BJ (cell line): ENCODE measurements at regions not wholly inside any gene's neighbourhood (a gene's known extent, or its start where the extent isn't known, plus 50 kb on each side); places are given as distances from the start of the nearest gene placed in this dataset.

Source experiments
- CTCF ChIA-PET: fragments of 350-600 bp; formaldehyde crosslinking; extraction: SDS; loops from one replicate; lab custom pipeline; 2021; ENCODE audit warnings: antibody characterized with exemption, inconsistent platforms; lab: Yijun Ruan, JAX
- POLR2A ChIA-PET: fragments of 300-600 bp; sonication (Branson Sonifier 250); formaldehyde crosslinking; extraction: SDS; loops from one replicate; lab custom pipeline; 2021; ENCODE audit warnings: antibody characterized with exemption; lab: Charles Lee
- DNase-seq: peaks from one replicate; pipeline ENCODE4 v3.0.0-alpha.2; 2011; ENCODE audit warnings: low read depth
- H3K27me3 ChIP-seq: 2 replicates; pipeline ENCODE4 v1.6.0; 2011; ENCODE audit warnings: low read length; ENCODE audit not compliant: control insufficient read depth, insufficient read depth
- H3K36me3 ChIP-seq: 2 replicates; pipeline ENCODE4 v1.5.1; 2011; ENCODE audit warnings: low read length; ENCODE audit not compliant: control insufficient read depth, insufficient read depth
- H3K4me3 ChIP-seq: 2 replicates; pipeline ENCODE4 v1.5.1; 2011; ENCODE audit warnings: low read depth, mild to moderate bottlenecking, control low read depth, low read length
- TF ChIP-seq, protein P1 (sequence below): IDR thresholded peaks from 2 replicates; pipeline ENCODE4 v1.5.1; 2011; ENCODE audit warnings: low read depth, mild to moderate bottlenecking, control low read depth, inconsistent platforms, low read length, moderate library complexity; ENCODE audit not compliant: insufficient read depth

DNA sequence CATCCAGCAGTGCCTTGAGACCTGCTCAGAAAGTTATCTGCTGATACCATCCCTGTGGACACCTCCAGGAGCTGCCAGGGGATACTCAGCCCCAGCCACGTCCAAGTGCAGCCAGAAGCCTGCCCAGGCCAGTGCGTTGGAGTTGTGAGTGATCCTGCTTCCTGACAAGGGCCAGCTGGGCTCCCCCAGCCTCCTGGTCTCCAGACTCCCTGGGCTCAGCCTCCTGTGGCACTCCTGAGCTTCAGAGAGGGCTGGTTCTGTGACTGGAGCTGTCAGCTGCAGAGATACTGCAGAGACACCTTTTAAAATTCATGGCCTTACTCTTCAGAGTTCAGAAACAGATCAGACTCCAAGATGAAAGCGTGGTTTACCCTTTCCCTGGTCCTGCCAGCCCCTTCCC is 515.9 kb downstream of the CD83 start:
- Histone ChIP-seq H3K27me3 (peaks cover 6% of the 10 kb centered on the region), H3K36me3 (no peaks in the 10 kb centered on the region), H3K4me3 (no peak overlapping the region)
- ChIA-PET POLR2A (no interaction called here), CTCF (no interaction called here)
- TF ChIP-seq, protein P1, sequence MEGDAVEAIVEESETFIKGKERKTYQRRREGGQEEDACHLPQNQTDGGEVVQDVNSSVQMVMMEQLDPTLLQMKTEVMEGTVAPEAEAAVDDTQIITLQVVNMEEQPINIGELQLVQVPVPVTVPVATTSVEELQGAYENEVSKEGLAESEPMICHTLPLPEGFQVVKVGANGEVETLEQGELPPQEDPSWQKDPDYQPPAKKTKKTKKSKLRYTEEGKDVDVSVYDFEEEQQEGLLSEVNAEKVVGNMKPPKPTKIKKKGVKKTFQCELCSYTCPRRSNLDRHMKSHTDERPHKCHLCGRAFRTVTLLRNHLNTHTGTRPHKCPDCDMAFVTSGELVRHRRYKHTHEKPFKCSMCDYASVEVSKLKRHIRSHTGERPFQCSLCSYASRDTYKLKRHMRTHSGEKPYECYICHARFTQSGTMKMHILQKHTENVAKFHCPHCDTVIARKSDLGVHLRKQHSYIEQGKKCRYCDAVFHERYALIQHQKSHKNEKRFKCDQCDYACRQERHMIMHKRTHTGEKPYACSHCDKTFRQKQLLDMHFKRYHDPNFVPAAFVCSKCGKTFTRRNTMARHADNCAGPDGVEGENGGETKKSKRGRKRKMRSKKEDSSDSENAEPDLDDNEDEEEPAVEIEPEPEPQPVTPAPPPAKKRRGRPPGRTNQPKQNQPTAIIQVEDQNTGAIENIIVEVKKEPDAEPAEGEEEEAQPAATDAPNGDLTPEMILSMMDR, result no peak
- DNase-seq, result no peak

DNA sequence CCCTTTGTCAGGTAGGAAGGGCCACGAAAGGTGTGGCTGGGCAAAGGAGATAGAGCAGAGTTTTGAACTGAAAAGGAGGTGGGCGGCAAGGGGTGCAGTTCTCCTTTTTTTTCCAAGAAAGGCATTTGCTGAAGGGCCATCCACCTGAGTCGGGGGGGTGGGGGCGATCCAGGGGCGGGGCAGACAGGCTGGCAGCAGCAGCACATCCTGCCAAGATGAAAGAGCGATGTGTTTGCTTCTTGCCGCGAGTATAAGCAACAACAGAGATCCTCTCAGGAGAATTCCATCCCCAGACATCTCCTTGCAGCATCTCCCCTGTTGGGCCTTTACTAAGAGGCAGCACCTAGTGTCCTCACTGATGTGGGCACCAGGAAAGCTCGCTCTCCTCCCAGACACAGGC is 516.5 kb downstream of the CD83 start:
- CTCF ChIA-PET, result interaction anchor here (1.3 kb wide), 1 partner anchor 10 kb away, joined by 3 read pairs; no protein-coding TSS in a partner anchor

GRCh38 chr6:14635195-14635594 is 517.6 kb downstream of the CD83 start:
- no peak for DNase-seq
- no peaks in the 10 kb centered on the region for H3K36me3 ChIP-seq
- CTCF ChIA-PET, result interaction anchor here (1.3 to 1.5 kb wide), 2 partner anchors 11 to 50 kb away, joined by 3 read pairs; no protein-coding TSS in a partner anchor
- POLR2A ChIA-PET, result no interaction called here
- H3K27me3 ChIP-seq, result peaks cover 6% of the 10 kb centered on the region
- TF ChIP-seq, protein P1, result no peak
- H3K4me3 ChIP-seq, result no peak overlapping the region

More for the DNA sequence above, 516.5 kb downstream of the CD83 start:
- Histone ChIP-seq H3K4me3 (no peak overlapping the region), H3K36me3 (no peaks in the 10 kb centered on the region), H3K27me3 (peaks cover 6% of the 10 kb centered on the region)
- TF ChIP-seq, protein P1, result no peak
- POLR2A ChIA-PET, result no interaction called here
- DNase-seq, result no peak

DNA sequence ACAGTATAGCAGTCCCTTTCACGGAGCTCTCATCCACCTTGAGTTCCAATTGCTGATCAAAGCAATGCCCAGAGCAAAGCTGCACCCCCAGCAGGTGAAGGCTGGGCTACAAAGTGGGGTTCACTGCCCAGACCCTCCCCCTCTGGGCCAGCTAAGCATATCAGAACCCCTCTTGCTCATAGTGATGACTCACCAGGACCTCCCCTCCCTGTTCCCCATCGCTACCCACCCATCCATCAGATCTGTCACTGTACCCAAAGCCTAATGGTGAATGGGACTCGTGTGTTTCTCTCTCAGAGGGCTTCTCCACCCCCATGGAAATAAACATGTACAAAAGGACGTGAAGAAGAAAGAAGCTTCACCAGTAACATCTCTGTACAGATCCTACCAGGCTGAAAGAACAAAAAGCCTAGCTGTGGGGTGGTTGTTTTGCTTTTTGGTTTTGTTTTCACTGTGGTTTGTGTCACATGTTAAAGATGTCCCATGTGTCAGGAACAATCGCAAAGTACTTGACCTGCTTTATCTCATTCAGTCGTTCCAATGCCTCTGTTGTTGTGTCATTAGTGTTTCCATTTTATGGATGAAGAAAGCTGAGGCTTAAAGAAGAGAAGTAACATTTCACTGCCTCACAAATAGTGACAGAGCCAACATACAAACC is 518.5 kb downstream of the CD83 start:
- no peak overlapping the region for H3K4me3 ChIP-seq
- ChIA-PET CTCF (interaction anchor here (1.2 to 1.5 kb wide), 2 partner anchors 13 to 51 kb away, joined by 3 read pairs; no protein-coding TSS in a partner anchor), POLR2A (no interaction called here)
- H3K36me3 ChIP-seq, result no peaks in the 10 kb centered on the region
- DNase-seq, result no peak
- H3K27me3 ChIP-seq, result peaks cover 6% of the 10 kb centered on the region
- TF ChIP-seq, protein P1, result no peak

GRCh38 chr6:14638435-14638905 is 520.9 kb downstream of the CD83 start:
- H3K4me3 ChIP-seq, result no peak overlapping the region
- TF ChIP-seq, protein P1, result no peak
- H3K36me3 ChIP-seq, result no peaks in the 10 kb centered on the region
- ChIA-PET POLR2A (no interaction called here), CTCF (interaction anchor here (1.4 kb wide), 1 partner anchor 12 kb away, joined by 3 read pairs; no protein-coding TSS in a partner anchor)
- H3K27me3 ChIP-seq, result peaks cover 1% of the 10 kb centered on the region; the same call in 1 of the 2 replicates
- no peak for DNase-seq
